GM12892 (cell line): ENCODE measurements at regions not wholly inside any gene's neighbourhood (a gene's known extent, or its start where the extent isn't known, plus 50 kb on each side); places are given as distances from the start of the nearest gene placed in this dataset.

Source experiments
- POLR2A ChIP-seq: IDR thresholded peaks from 2 replicates; pipeline ENCODE4 v1.6.1; 2011; ENCODE audit warnings: low read depth, low read length, control low read depth
- POLR2AphosphoS5 ChIP-seq: IDR thresholded peaks from 2 replicates; pipeline ENCODE4 v1.6.1; 2011; ENCODE audit warnings: low read depth, low read length, control low read depth
- TAF1 ChIP-seq: IDR thresholded peaks from 2 replicates; pipeline ENCODE4 v1.6.1; 2011; ENCODE audit warnings: low read depth, mild to moderate bottlenecking, control low read depth, low read length, borderline replicate concordance

DNA sequence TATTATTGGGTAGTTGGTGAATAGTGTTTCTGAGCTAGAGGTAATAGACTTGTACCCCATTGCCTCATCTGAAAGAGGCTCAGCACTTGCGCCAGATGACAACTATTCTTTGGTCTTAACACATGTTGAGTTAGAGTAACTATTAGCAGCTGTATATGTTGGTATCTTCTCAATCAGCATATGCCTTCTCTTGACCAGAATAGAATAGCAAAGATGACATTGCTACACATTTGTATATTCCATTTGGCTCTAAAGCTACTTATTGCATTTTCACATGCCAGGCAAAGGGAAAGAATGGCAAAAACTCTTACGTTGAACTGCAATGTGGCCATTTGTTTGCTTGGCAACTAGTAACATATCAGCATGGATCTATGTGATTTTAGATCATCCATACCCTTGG lies 173.8 kb upstream of the AGR3 start:
- no peak for TF ChIP-seq TAF1
- no peak for TF ChIP-seq POLR2AphosphoS5
- TF ChIP-seq POLR2A = no peak
